Upper lobe of right lung (tissue), 1 donor: ENCODE measurements at regions not wholly inside any gene's neighbourhood (a gene's known extent, or its start where the extent isn't known, plus 50 kb on each side); places are given as distances from the start of the nearest gene placed in this dataset.

ENCODE experiments used
- ATAC-seq: fragments of 200-7000 bp; cut with Tn5 transposase; one replicate; pipeline ENCODE4 v1.9.1; 2020; ENCODE audit warnings: mild to moderate bottlenecking, moderate library complexity
- DNase-seq: peaks from one replicate; pipeline ENCODE4 v3.0.0-alpha.2; 2020
- H3K27ac ChIP-seq: fragments of 200-600 bp; one replicate; pipeline ENCODE4 v1.8.0; 2022
- H3K27me3 ChIP-seq: fragments of 200-600 bp; one replicate; pipeline ENCODE4 v1.8.0; 2022; ENCODE audit warnings: mild to moderate bottlenecking
- H3K36me3 ChIP-seq: fragments of 200-600 bp; one replicate; pipeline ENCODE4 v1.8.0; 2022
- H3K4me1 ChIP-seq: fragments of 200-600 bp; one replicate; pipeline ENCODE4 v1.8.0; 2022
- H3K4me3 ChIP-seq: fragments of 200-600 bp; one replicate; pipeline ENCODE4 v1.8.0; 2022; ENCODE audit warnings: mild to moderate bottlenecking
- H3K9me3 ChIP-seq: fragments of 200-600 bp; one replicate; pipeline ENCODE4 v1.8.0; 2022
- CTCF ChIP-seq: fragments of 200-600 bp; IDR thresholded peaks from one replicate; pipeline ENCODE4 v1.8.0; 2022; ENCODE audit warnings: antibody characterized with exemption
- intact Hi-C: fragments of 100-400 bp; cut with DNase I; formaldehyde crosslinking; loops from one replicate; pipeline ENCODE4 v1.11.0; 2022
- donor health status: DM: no; HTN: yes; CAD: no; lungs with severe emphysema.

DNA sequence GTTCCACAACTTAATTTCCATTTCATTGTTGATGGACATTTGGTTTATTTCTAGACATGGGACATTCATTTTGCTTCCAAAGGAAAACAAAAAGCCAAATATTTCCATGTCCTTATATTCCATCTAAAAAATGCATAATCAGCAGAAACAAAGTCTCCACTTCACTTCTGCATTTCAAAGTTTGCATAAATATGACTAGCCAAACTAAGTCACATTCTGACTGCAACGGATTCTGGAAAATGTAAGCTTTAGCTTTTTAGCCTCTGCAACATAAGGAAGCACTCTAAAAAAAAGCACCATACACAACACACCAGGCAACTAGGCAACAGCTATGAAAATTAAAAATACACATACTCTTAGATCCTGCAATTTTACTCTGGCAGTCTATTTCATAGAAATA lies 135.3 kb downstream of the ETAA1 start:
- TF ChIP-seq CTCF, result no peak
- Histone ChIP-seq H3K4me3 (no peak overlapping the region), H3K4me1 (no peaks in the 10 kb centered on the region), H3K27ac (no peak overlapping the region), H3K27me3 (no peaks in the 10 kb centered on the region), H3K36me3 (no peaks in the 10 kb centered on the region), H3K9me3 (no peaks in the 10 kb centered on the region)
- ATAC-seq, result no peak
- no peak for DNase-seq
- intact Hi-C loops, result no loop called here

DNA sequence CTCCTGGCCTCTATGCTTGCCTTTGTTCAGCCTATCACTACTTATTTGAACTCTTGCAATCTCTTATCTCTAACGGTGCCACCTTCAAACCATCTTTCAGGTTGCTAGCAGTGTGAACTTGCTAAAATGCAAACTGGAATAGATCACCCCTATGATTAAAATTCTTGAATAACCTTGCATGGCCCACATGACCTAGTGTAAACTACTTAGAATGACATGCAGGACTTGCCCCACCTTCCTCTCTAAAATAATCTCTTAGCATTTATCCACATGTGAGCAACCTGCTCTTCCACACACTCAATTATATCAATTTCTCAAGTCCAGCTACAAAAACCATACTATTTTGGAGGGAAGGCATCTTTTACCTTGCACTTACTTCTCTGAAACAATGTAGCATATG lies 137.6 kb downstream of the ETAA1 start:
- DNase-seq (no peak), ATAC-seq (no peak)
- Histone ChIP-seq H3K27ac (no peak overlapping the region), H3K4me3 (no peak overlapping the region), H3K27me3 (no peaks in the 10 kb centered on the region), H3K4me1 (no peaks in the 10 kb centered on the region), H3K36me3 (no peaks in the 10 kb centered on the region), H3K9me3 (no peaks in the 10 kb centered on the region)
- intact Hi-C loops, result no loop called here
- TF ChIP-seq CTCF, result no peak

DNA sequence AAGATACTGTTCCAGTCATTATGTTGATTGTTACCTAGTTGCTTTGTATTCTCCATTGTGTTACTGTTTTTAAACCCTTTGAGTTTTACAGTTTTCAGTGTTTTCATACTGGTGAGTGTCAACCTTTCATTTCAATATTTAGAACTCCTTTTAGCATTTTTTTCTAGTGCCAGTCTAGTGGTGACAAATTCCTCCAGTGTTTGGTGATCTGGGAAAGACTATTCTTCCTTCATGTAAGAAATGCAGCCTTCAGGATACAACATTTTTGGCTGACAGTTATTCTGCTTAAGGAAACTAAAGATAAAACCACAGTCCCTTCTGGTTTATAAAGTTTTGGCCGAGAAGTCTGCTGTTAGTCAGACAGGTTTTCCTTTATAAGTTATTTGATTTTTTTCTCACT lies 143.8 kb downstream of the ETAA1 start:
- no peaks in the 10 kb centered on the region for H3K36me3 ChIP-seq

DNA sequence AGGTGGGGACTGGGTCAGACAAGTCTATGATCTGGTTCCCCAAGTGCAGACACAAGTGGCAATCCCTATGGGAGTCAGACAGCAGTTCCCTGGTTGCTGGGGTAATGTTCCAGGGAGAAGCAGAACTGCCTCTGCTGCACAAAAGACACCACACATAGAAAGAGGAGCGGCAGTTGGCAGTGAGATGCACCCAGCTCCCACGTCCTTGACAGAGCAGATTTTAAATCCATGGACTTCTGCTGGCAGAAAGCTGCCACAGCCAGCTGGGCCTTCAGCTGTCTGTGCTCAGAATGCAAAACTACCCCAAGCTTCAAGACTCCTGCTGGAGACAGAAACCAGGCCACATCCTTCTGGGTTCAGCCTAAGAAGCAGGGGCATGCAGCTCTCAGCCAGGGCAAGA lies 147.2 kb downstream of the ETAA1 start:
- Histone ChIP-seq H3K4me1 (no peaks in the 10 kb centered on the region), H3K27ac (no peak overlapping the region), H3K9me3 (no peaks in the 10 kb centered on the region), H3K27me3 (no peaks in the 10 kb centered on the region), H3K4me3 (no peak overlapping the region), H3K36me3 (no peaks in the 10 kb centered on the region)
- no peak for DNase-seq
- no peak for ATAC-seq
- no peak for TF ChIP-seq CTCF
- intact Hi-C loops, result no loop called here

More for the DNA sequence above, 143.8 kb downstream of the ETAA1 start:
- ATAC-seq (no peak), DNase-seq (no peak)
- no peak for TF ChIP-seq CTCF
- Histone ChIP-seq H3K27ac (no peak overlapping the region), H3K9me3 (no peaks in the 10 kb centered on the region), H3K4me3 (no peak overlapping the region), H3K27me3 (no peaks in the 10 kb centered on the region), H3K4me1 (no peaks in the 10 kb centered on the region)
- intact Hi-C loops, result no loop called here

GRCh38 chr2:67548317-67549201 lies 151.4 kb downstream of the ETAA1 start:
- Histone ChIP-seq H3K9me3 (no peaks in the 10 kb centered on the region), H3K27ac (no peak overlapping the region), H3K4me1 (no peaks in the 10 kb centered on the region), H3K27me3 (no peaks in the 10 kb centered on the region), H3K36me3 (no peaks in the 10 kb centered on the region), H3K4me3 (no peak overlapping the region)
- ATAC-seq, result no peak
- TF ChIP-seq CTCF, result no peak
- intact Hi-C loops, result no loop called here
- DNase-seq, result no peak
